Myocyte (in vitro differentiated cells): ENCODE measurements at regions not wholly inside any gene's neighbourhood (a gene's known extent, or its start where the extent isn't known, plus 50 kb on each side); places are given as distances from the start of the nearest gene placed in this dataset.
"Not testable (repeated sequence)": the region's sequence is repeated elsewhere in the genome, so short reads cannot be mapped to it uniquely, and the experiment has no call there.

ENCODE experiments used
- DNase-seq: peaks from one replicate; pipeline ENCODE4 v3.0.0-alpha.2; 2012; ENCODE audit warnings: low read depth

GRCh38 chr16:16996827-16997226 is 473.9 kb downstream of the XYLT1 start:
- no peak for DNase-seq

GRCh38 chr16:16997349-16997748 is 473.4 kb downstream of the XYLT1 start:
- no peak for DNase-seq

GRCh38 chr16:17001471-17001870 is 469.3 kb downstream of the XYLT1 start:
- no peak for DNase-seq

GRCh38 chr16:17002565-17002964 is 468.2 kb downstream of the XYLT1 start:
- DNase-seq: no peak

- not testable (repeated sequence) for DNase-seq
Observed at GRCh38 chr16:17005963-17006362, 464.8 kb downstream of the XYLT1 start.

GRCh38 chr16:17011712-17012111 is 459.0 kb downstream of the XYLT1 start:
- DNase-seq: no peak

- no peak for DNase-seq
Observed at GRCh38 chr16:17013038-17013437, 457.7 kb downstream of the XYLT1 start.

GRCh38 chr16:17014484-17015121 is 456.2 kb downstream of the XYLT1 start:
- DNase-seq: no peak

GRCh38 chr16:17015702-17016101 is 455.1 kb downstream of the XYLT1 start:
- DNase-seq: no peak

- DNase-seq: no peak
Observed at GRCh38 chr16:17017442-17017841, 453.3 kb downstream of the XYLT1 start.

- no peak for DNase-seq
Observed at GRCh38 chr16:17018585-17018939, 452.2 kb downstream of the XYLT1 start.

GRCh38 chr16:17019366-17019765 is 451.4 kb downstream of the XYLT1 start:
- DNase-seq: no peak

- no peak for DNase-seq
Observed at GRCh38 chr16:17023606-17024005, 447.2 kb downstream of the XYLT1 start.

GRCh38 chr16:17024514-17024913 is 446.2 kb downstream of the XYLT1 start:
- no peak for DNase-seq

- no peak for DNase-seq
Observed at GRCh38 chr16:17026600-17027242, 444.0 kb downstream of the XYLT1 start.

GRCh38 chr16:17027488-17028129 is 443.2 kb downstream of the XYLT1 start:
- DNase-seq: no peak

GRCh38 chr16:17029602-17030350 is 441.0 kb downstream of the XYLT1 start:
- DNase-seq: no peak

- no peak for DNase-seq
Observed at GRCh38 chr16:17031484-17032268, 439.1 kb downstream of the XYLT1 start.

GRCh38 chr16:17032332-17032731 is 438.4 kb downstream of the XYLT1 start:
- DNase-seq: no peak

- no peak for DNase-seq
Observed at GRCh38 chr16:17034477-17035252, 436.1 kb downstream of the XYLT1 start.
